CD4-positive, alpha-beta T cell (primary cell): ENCODE measurements at regions not wholly inside any gene's neighbourhood (a gene's known extent, or its start where the extent isn't known, plus 50 kb on each side); places are given as distances from the start of the nearest gene placed in this dataset.
"Not testable (repeated sequence)": the region's sequence is repeated elsewhere in the genome, so short reads cannot be mapped to it uniquely, and the experiment has no call there.

Experiments
- ATAC-seq: fragments of 200-7000 bp; cut with Tn5 transposase; one replicate; pipeline ENCODE4 v1.10.0; 2022; ENCODE audit warnings: mild to moderate bottlenecking; ENCODE audit not compliant: poor library complexity
- CTCF ChIA-PET: fragments of 350-600 bp; sonication (Branson Sonifier 250); formaldehyde crosslinking; loops from one replicate; lab custom pipeline; 2021; ENCODE audit warnings: antibody characterized with exemption, inconsistent platforms; lab: Charles Lee
- POLR2A ChIA-PET: fragments of 350-600 bp; sonication (Branson Sonifier 250); formaldehyde crosslinking; loops from one replicate; lab custom pipeline; 2021; ENCODE audit warnings: antibody characterized with exemption, inconsistent platforms; lab: Charles Lee
- DNase-seq, 14 experiments: peaks; one replicate each; pipeline ENCODE4 v3.0.0-alpha.2; 2013 to 2020; ENCODE audit warnings: mixed read lengths in 2 of 14
- H3K27ac ChIP-seq, 2 donors: one replicate each; pipeline versions ENCODE4 v1.5.1 to v1.7.0; 2013; ENCODE audit warnings: low read length in 2 of 2, low read depth in 1 of 2, mild to moderate bottlenecking in 1 of 2
- H3K27me3 ChIP-seq, 2 experiments: 1 replicate in 1 of 2; 2 replicates in 1 of 2; pipeline versions ENCODE4 v1.6.1 to v1.7.0; 2013; ENCODE audit warnings: low read length in 2 of 2, control low read depth in 1 of 2, mild to moderate bottlenecking in 1 of 2, moderate library complexity in 1 of 2; ENCODE audit not compliant: insufficient read depth in 2 of 2, control insufficient read depth in 1 of 2
- H3K36me3 ChIP-seq: one replicate; pipeline ENCODE4 v1.6.1; 2013; ENCODE audit warnings: low read length, control low read depth; ENCODE audit not compliant: insufficient read depth
- H3K4me1 ChIP-seq: one replicate; pipeline ENCODE4 v1.6.1; 2013; ENCODE audit warnings: low read length, control low read depth; ENCODE audit not compliant: insufficient read depth
- H3K4me3 ChIP-seq: one replicate; pipeline ENCODE4 v1.5.1; 2013; ENCODE audit warnings: mild to moderate bottlenecking, low read length, moderate library complexity
- H3K9me3 ChIP-seq, 2 experiments: 1 replicate in 1 of 2; 2 replicates in 1 of 2; pipeline versions ENCODE4 v1.6.1 to v1.7.0; 2013; ENCODE audit warnings: low read length in 2 of 2, mild to moderate bottlenecking in 2 of 2, control low read depth in 1 of 2, moderate library complexity in 1 of 2; ENCODE audit not compliant: control insufficient read depth in 1 of 2, insufficient read depth in 1 of 2
- H3K27ac Mint-ChIP-seq: one replicate; pipeline ENCODE4 v1.8.0; 2020; ENCODE audit warnings: mixed read lengths
- H3K27me3 Mint-ChIP-seq: one replicate; pipeline ENCODE4 v1.8.0; 2021; ENCODE audit warnings: mixed read lengths
- H3K36me3 Mint-ChIP-seq: one replicate; pipeline ENCODE4 v1.8.0; 2021; ENCODE audit warnings: low read depth, mixed read lengths
- H3K4me1 Mint-ChIP-seq: one replicate; pipeline ENCODE4 v1.8.0; 2021; ENCODE audit warnings: low read depth, mixed read lengths
- H3K4me3 Mint-ChIP-seq: one replicate; pipeline ENCODE4 v1.8.0; 2020; ENCODE audit warnings: mild to moderate bottlenecking, mixed read lengths
- H3K9me3 Mint-ChIP-seq: one replicate; pipeline ENCODE4 v1.8.0; 2020; ENCODE audit warnings: mixed read lengths
- CTCF ChIP-seq: fragments of 200-600 bp; IDR thresholded peaks from one replicate; pipeline ENCODE4 v1.8.0; 2022; ENCODE audit warnings: antibody characterized with exemption, mild to moderate bottlenecking
- intact Hi-C, 2 experiments: fragments of 100-400 bp; cut with DNase I in 1 of 2; cut with micrococcal nuclease in 1 of 2; formaldehyde crosslinking; loops; one replicate each; pipeline versions ENCODE4 v1.15.1 to v1.9.0; 2023 to 2025; cut with DNase I, micrococcal nuclease

DNA sequence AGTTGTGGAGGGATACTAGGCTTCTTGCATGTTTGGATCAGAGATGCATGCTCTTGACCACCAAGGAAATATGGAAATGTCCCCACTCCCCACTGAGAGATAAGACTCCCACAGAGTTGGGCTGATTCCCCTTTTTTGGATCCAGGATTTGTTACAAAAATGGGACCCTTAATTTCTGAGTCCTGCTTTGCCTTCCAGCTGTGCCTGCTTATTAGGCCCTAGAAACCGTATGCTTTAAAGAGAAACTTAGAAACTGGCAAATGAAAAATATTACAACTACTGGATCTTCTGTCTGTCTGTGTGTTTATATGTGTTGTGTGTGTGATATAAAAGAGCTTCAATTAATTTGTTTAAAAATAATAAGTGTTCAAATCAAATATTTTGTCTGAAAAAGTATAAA is 817.6 kb upstream of the CITED2 start:
- Histone ChIP-seq H3K4me3 (no peak overlapping the region), H3K4me1 (no peaks in the 10 kb centered on the region), H3K27me3 (no peaks in the 10 kb centered on the region), H3K9me3 (peaks cover 10% of the 10 kb centered on the region in 2 experiments), H3K27ac (no peak overlapping the region), H3K36me3 (no peaks in the 10 kb centered on the region)
- CTCF ChIA-PET, result no interaction called here
- no peaks in the 10 kb centered on the region for H3K4me1 Mint-ChIP-seq
- no peak overlapping the region for H3K4me3 Mint-ChIP-seq
- intact Hi-C loops, result no loop called here
- POLR2A ChIA-PET, result no interaction called here
- H3K27me3 Mint-ChIP-seq, result peaks cover 6% of the 10 kb centered on the region
- no peak for TF ChIP-seq CTCF
- no peak overlapping the region for H3K27ac Mint-ChIP-seq
- DNase-seq (no peak), ATAC-seq (no peak)
- H3K36me3 Mint-ChIP-seq, result no peaks in the 10 kb centered on the region
- H3K9me3 Mint-ChIP-seq, result peaks cover 11% of the 10 kb centered on the region

DNA sequence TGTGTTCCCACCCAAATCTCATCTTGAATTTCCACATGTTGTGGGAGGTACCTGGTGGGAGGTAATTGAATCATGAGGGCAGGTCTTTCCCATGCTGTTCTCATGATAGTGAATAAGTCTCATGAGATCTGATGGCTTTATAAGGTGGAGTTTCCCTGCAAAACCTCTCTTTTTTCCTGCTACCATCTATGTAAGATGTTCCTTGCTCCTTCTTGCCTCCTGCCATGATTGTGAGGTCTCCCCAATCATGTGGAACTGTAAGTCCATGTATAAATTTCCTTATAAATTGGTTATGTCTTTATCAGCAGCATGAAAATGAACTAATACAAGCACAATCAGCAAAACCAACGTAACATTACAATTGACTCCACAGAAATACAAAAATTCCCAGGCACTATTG is 814.8 kb upstream of the CITED2 start:
- H3K4me1 Mint-ChIP-seq, H3K36me3 ChIP-seq, H3K9me3 ChIP-seq, POLR2A ChIA-PET, H3K4me3 ChIP-seq, H3K4me3 Mint-ChIP-seq, intact Hi-C loops, H3K9me3 Mint-ChIP-seq, H3K27ac ChIP-seq, DNase-seq, H3K27me3 ChIP-seq, CTCF ChIA-PET, H3K27ac Mint-ChIP-seq, H3K36me3 Mint-ChIP-seq, H3K4me1 ChIP-seq, H3K27me3 Mint-ChIP-seq, ATAC-seq: not testable (repeated sequence)

GRCh38 chr6:140185991-140186390 is 811.5 kb upstream of the CITED2 start:
- Histone ChIP-seq H3K36me3 (no peaks in the 10 kb centered on the region), H3K4me1 (no peaks in the 10 kb centered on the region), H3K27ac (no peak overlapping the region), H3K9me3 (peaks cover 0 to 6% of the 10 kb centered on the region in 2 experiments), H3K27me3 (no peaks in the 10 kb centered on the region), H3K4me3 (no peak overlapping the region)
- Mint-ChIP-seq H3K4me1 (no peaks in the 10 kb centered on the region), H3K27me3 (no peaks in the 10 kb centered on the region), H3K4me3 (no peak overlapping the region), H3K27ac (no peak overlapping the region), H3K36me3 (no peaks in the 10 kb centered on the region), H3K9me3 (peaks cover 6% of the 10 kb centered on the region)
- no peak for DNase-seq
- ATAC-seq, result no peak
- ChIA-PET CTCF (no interaction called here), POLR2A (no interaction called here)
- no peak for TF ChIP-seq CTCF
- intact Hi-C loops, result no loop called here

DNA sequence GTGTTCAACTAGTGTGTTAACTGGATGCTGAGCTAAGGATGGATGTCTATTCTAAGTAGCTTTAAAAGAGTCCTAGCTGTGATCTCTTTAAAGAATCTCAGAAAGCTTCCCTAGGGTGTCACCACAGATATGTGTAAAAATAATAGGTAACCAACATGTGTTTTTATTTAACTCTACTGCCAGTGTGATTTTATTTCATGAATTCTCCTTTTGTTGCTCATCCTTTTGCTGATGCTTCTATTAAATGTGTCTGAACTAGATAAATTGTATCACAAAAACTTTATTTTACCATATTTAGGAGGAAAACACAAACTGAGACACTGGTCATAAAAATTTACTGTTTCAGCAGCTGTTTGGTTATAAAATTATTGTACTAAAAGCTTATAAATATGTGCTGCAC is 809.4 kb upstream of the CITED2 start:
- Histone ChIP-seq H3K4me1 (no peaks in the 10 kb centered on the region), H3K27ac (no peak overlapping the region), H3K9me3 (peaks cover 0 to 6% of the 10 kb centered on the region in 2 experiments), H3K36me3 (no peaks in the 10 kb centered on the region), H3K4me3 (no peak overlapping the region), H3K27me3 (no peaks in the 10 kb centered on the region)
- Mint-ChIP-seq H3K36me3 (no peaks in the 10 kb centered on the region), H3K4me3 (no peak overlapping the region), H3K9me3 (peaks cover 2% of the 10 kb centered on the region), H3K27ac (no peak overlapping the region), H3K4me1 (no peaks in the 10 kb centered on the region), H3K27me3 (no peaks in the 10 kb centered on the region)
- DNase-seq, result no peak
- ATAC-seq, result no peak
- POLR2A ChIA-PET, result no interaction called here
- intact Hi-C loops, result no loop called here
- CTCF ChIA-PET, result interaction anchor here (0.6 to 0.9 kb wide), 2 partner anchors 10 to 538 kb away, joined by 3 read pairs; no protein-coding TSS in a partner anchor
- TF ChIP-seq CTCF, result no peak
